RWPE2 (cell line): ENCODE measurements at regions not wholly inside any gene's neighbourhood (a gene's known extent, or its start where the extent isn't known, plus 50 kb on each side); places are given as distances from the start of the nearest gene placed in this dataset.

Experiments
- ATAC-seq: fragments of 200-7000 bp; cut with Tn5 transposase; 3 replicates; pipeline ENCODE4 v1.9.1; 2021; ENCODE audit warnings: low read depth
- DNase-seq: peaks from one replicate; pipeline ENCODE4 v3.0.0-alpha.2; 2020; ENCODE audit warnings: low spot score
- H3K27ac ChIP-seq: fragments of 450-650 bp; 2 replicates; pipeline ENCODE4 v1.5.1; 2017; ENCODE audit warnings: mild to moderate bottlenecking; ENCODE audit not compliant: poor library complexity, severe bottlenecking
- H3K27me3 ChIP-seq: fragments of 250-450 bp; sonication (Bioruptor Pico); 2 replicates; pipeline ENCODE4 v1.5.1; 2021; ENCODE audit warnings: mild to moderate bottlenecking, moderate library complexity; ENCODE audit not compliant: insufficient read depth, poor library complexity, severe bottlenecking
- H3K36me3 ChIP-seq: fragments of 250-450 bp; sonication (Bioruptor Pico); 2 replicates; pipeline ENCODE4 v1.5.1; 2020; ENCODE audit warnings: low read depth, mild to moderate bottlenecking, moderate library complexity
- H3K4me1 ChIP-seq: fragments of 250-450 bp; sonication (Bioruptor Pico); 2 replicates; pipeline ENCODE4 v1.5.1; 2021; ENCODE audit warnings: mild to moderate bottlenecking, moderate library complexity; ENCODE audit not compliant: insufficient read depth, poor library complexity, severe bottlenecking
- H3K4me3 ChIP-seq: fragments of 250-450 bp; sonication (Bioruptor Pico); 2 replicates; pipeline ENCODE4 v1.5.1; 2021; ENCODE audit warnings: mild to moderate bottlenecking, moderate library complexity; ENCODE audit not compliant: severe bottlenecking
- H3K9me3 ChIP-seq: fragments of 250-450 bp; sonication (Bioruptor Pico); 2 replicates; pipeline ENCODE4 v1.5.1; 2021; ENCODE audit warnings: mild to moderate bottlenecking, moderate library complexity; ENCODE audit not compliant: severe bottlenecking
- TF ChIP-seq, protein P1 (sequence below): fragments of 450-650 bp; IDR thresholded peaks from one replicate; pipeline ENCODE4 v1.5.1; 2017; ENCODE audit warnings: mild to moderate bottlenecking, moderate library complexity; ENCODE audit not compliant: poor library complexity, severe bottlenecking

DNA sequence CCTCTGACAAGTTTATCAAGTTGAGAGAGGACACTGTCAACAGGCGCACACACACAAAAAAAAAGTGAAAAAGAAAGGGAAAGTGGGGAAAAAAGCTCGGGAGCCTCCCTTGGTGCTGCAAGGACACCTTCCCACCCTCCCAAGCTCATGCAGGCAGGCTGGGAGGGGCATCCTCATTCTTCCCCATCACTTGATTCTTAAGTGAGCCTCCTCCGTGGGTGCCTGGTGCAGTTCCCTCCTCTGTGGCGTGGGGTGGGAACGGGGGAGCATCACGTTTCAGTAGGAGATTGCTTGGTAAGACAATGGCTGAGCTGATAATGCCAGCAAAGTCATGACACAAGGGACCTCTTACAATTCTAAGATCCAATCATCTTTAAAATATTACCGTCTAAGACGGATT, 108.8 kb downstream of the NXPE2 start:
- TF ChIP-seq, protein P1, sequence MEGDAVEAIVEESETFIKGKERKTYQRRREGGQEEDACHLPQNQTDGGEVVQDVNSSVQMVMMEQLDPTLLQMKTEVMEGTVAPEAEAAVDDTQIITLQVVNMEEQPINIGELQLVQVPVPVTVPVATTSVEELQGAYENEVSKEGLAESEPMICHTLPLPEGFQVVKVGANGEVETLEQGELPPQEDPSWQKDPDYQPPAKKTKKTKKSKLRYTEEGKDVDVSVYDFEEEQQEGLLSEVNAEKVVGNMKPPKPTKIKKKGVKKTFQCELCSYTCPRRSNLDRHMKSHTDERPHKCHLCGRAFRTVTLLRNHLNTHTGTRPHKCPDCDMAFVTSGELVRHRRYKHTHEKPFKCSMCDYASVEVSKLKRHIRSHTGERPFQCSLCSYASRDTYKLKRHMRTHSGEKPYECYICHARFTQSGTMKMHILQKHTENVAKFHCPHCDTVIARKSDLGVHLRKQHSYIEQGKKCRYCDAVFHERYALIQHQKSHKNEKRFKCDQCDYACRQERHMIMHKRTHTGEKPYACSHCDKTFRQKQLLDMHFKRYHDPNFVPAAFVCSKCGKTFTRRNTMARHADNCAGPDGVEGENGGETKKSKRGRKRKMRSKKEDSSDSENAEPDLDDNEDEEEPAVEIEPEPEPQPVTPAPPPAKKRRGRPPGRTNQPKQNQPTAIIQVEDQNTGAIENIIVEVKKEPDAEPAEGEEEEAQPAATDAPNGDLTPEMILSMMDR, result no peak
- Histone ChIP-seq H3K9me3 (no peaks in the 10 kb centered on the region), H3K36me3 (no peaks in the 10 kb centered on the region), H3K27me3 (no peaks in the 10 kb centered on the region), H3K4me3 (no peak overlapping the region), H3K27ac (no peak overlapping the region), H3K4me1 (no peaks in the 10 kb centered on the region)
- DNase-seq, result no peak
- no peak for ATAC-seq

DNA sequence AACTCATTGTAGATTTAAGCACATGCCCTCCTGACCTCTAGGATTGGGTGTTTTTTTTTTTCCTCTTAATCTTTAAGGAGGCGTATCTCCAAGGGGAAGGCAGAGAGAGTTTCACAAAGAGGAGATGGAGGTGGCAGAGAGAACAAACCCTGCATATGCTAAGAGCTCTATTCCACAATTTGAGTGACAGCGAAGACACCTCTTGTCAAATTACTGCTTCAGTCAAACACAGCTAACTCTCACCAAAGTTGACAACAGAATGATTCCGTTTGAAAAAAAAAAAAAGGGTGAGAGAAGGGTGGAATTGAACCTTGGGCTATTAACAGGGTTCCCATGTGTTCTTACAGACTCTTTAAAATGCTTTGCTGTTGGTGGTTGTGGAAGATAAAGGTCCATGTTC, 112.6 kb downstream of the NXPE2 start:
- TF ChIP-seq, protein P1, result no peak
- no peak overlapping the region for H3K27ac ChIP-seq
- DNase-seq (no peak), ATAC-seq (no peak)
- no peaks in the 10 kb centered on the region for H3K36me3 ChIP-seq
- H3K4me1 ChIP-seq, result no peaks in the 10 kb centered on the region
- no peak overlapping the region for H3K4me3 ChIP-seq
- H3K27me3 ChIP-seq, result no peaks in the 10 kb centered on the region
- no peaks in the 10 kb centered on the region for H3K9me3 ChIP-seq

DNA sequence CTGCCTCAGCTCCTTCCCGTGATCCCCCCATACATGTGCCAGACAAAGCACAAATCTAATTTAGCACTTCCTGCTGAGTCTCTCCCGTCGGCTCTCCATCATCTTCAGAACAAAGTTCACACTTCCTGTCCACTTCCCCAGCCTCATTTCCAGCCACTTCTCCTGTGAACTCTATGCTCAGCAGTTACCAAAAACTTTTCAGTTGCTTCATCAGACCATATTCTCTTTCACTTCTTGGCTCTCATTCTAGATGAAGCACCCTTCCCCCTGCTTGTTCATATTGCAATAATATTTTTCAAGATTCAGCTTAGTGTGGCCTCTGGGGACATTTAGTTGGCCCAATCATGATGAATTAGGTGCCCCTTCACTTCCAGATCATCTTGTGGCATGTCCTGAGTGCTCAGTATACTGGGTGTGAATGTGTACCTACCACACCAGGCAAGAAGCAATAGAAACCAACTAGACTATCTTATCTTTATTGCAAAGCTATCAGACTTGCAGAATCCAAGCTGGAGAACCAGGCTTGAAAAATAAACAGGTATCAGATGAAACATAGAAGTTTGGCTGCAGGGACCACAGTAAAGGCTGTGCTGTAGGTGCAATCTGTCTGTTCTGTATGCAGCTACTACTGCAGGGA, 115.8 kb downstream of the NXPE2 start:
- no peak overlapping the region for H3K27ac ChIP-seq
- TF ChIP-seq, protein P1, result no peak
- no peak overlapping the region for H3K4me3 ChIP-seq
- H3K9me3 ChIP-seq, result no peaks in the 10 kb centered on the region
- no peaks in the 10 kb centered on the region for H3K36me3 ChIP-seq
- ATAC-seq (no peak), DNase-seq (no peak)
- no peaks in the 10 kb centered on the region for H3K4me1 ChIP-seq
- H3K27me3 ChIP-seq, result no peaks in the 10 kb centered on the region

DNA sequence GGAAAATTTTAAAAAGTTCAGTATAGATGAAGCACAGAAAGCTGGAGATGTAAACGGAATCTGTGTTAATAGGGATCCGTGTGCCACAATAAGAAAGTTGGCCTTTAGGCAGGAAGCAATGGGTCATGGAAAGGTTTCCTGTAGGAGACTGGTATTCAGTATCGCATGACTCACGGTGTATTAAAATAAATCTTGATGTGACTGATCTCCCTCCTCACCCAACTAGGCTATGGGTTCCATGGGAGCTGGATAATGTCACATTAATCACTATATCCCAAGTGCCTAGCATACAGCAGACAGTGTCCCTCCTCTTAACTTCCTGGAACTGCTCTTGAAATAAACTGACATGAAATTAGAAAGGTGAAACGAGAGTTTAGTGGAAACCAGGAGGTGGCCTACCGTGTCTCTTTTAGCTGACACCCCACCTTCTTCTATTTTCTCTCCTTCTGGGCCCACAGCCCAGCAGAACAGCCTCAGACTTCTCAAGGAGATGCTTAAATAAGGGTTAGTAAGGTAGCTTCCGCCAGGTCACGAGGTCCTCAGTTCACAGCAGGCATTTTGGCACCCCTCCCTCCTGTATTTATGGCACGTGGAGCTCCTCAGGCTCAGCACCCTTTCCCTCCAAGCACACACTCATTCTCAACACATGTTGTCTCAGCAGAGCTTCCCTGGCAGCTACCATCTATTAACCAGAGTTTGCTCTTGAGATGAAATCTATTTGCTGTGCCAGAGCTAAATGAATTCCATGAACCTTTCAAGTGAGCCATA, 118.8 kb downstream of the NXPE2 start:
- Histone ChIP-seq H3K9me3 (no peaks in the 10 kb centered on the region), H3K27ac (no peak overlapping the region), H3K4me3 (no peak overlapping the region), H3K36me3 (no peaks in the 10 kb centered on the region), H3K4me1 (no peaks in the 10 kb centered on the region), H3K27me3 (no peaks in the 10 kb centered on the region)
- 0 out of 3 replicates have a peak, but pooled peaks have one; percentile 27 for ATAC-seq
- no peak for DNase-seq
- TF ChIP-seq, protein P1, result no peak

DNA sequence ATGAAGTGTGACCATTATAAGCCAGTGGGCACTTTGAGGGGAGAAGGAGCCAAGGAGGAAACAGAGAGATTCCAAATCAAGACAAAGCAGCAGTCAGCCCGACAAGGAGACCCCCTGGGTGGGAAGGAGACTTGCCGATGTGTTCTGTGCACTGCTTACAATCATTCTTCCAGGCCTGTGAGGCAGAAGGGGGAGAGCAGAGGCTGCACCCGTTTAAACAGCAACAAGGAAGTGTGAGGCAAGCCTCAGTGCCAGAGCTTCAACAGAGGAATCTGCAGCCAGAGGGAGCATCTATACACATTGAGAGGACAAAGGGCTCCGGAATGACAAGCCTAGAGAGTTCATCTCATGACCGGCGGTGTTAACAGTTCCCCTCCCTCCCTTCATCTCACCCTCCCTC, 121.1 kb downstream of the NXPE2 start:
- no peak overlapping the region for H3K4me3 ChIP-seq
- H3K4me1 ChIP-seq, result no peaks in the 10 kb centered on the region
- TF ChIP-seq, protein P1, result no peak
- no peaks in the 10 kb centered on the region for H3K27me3 ChIP-seq
- H3K9me3 ChIP-seq, result no peaks in the 10 kb centered on the region
- DNase-seq (no peak), ATAC-seq (no peak)
- no peaks in the 10 kb centered on the region for H3K36me3 ChIP-seq
- H3K27ac ChIP-seq, result no peak overlapping the region
